Body of pancreas (tissue), 4 donors: ENCODE measurements at regions not wholly inside any gene's neighbourhood (a gene's known extent, or its start where the extent isn't known, plus 50 kb on each side); places are given as distances from the start of the nearest gene placed in this dataset.

Source experiments
- ATAC-seq: fragments of 150-250 bp; one replicate; pipeline ENCODE4 v1.9.1; 2016
- DNase-seq, 4 donors: peaks; one replicate each; pipeline ENCODE4 v3.0.0-alpha.2; 2019
- H3K27ac ChIP-seq, 4 donors: fragments of 200-600 bp; sonication (generic); 1 replicate in 3 of 4; 2 replicates in 1 of 4; pipeline versions ENCODE4 v1.5.1 to v1.6.1; 2016 to 2019; ENCODE audit warnings: mild to moderate bottlenecking in 1 of 4, mixed read lengths in 1 of 4, moderate library complexity in 1 of 4
- H3K27me3 ChIP-seq, 2 donors: fragments of 200-600 bp; sonication (generic); one replicate each; pipeline ENCODE4 v1.6.0; 2016; ENCODE audit warnings: mild to moderate bottlenecking in 1 of 2
- H3K36me3 ChIP-seq, 2 donors: fragments of 200-600 bp; sonication (generic); replicated peaks in 1 of 2; 2 replicates each; pipeline ENCODE4 v1.5.1; 2016; ENCODE audit warnings: low read depth in 2 of 2; ENCODE audit not compliant: insufficient read depth in 1 of 2
- H3K4me1 ChIP-seq: fragments of 200-600 bp; sonication (generic); one replicate; pipeline ENCODE4 v1.6.0; 2016
- H3K4me3 ChIP-seq, 2 donors: fragments of 200-600 bp; sonication (generic); 1 replicate in 1 of 2; 2 replicates in 1 of 2; pipeline ENCODE4 v1.5.1; 2016 to 2019
- H3K9me3 ChIP-seq, 3 donors: fragments of 200-600 bp; sonication (generic); 1 replicate in 2 of 3; 2 replicates in 1 of 3; pipeline ENCODE4 v1.5.1; 2016
- POLR2A ChIP-seq, 3 donors: fragments of 450-650 bp; IDR thresholded peaks; one replicate each; pipeline ENCODE4 v1.6.1; 2016; ENCODE audit warnings: antibody characterized with exemption in 3 of 3, mild to moderate bottlenecking in 2 of 3
- WGBS, 2 donors: methylation state at CpG; one replicate each; pipeline ENCODE4 v1.1.5; 2017; 5-methylcytosine and 5-hydroxymethylcytosine counted together
- intact Hi-C: fragments of 100-400 bp; cut with DNase I; formaldehyde crosslinking; loops from one replicate; pipeline ENCODE4 v1.15.1; 2023
- TF ChIP-seq, protein P1 (sequence below), 7 experiments: fragments of 450-650 bp in 4 of 7; fragments of 200-600 bp in 3 of 7; sonication (generic) in 3 of 7; IDR thresholded peaks; one replicate each; pipeline ENCODE4 v1.5.1; 2016 to 2019; ENCODE audit warnings: antibody characterized with exemption in 7 of 7

DNA sequence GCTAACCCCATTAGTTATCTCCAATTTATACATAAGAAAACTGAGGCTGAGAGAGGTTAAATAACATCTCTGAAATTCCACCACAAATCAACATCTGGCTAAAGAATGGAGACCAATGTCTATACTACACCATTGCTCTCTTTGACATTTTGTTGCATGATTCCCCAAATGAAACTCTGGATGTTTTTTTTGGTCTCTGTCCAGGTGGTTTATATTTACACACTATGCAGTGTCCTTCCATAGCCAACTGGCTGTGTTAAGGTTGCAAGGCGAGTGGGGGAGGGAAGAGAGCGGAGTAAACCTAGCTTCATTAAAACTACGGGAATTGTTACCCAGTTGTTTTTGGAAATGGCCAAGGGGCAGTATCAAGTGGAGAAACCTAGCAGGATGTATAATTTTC lies 67.2 kb downstream of the KIF4B start:
- no peaks in the 10 kb centered on the region for H3K9me3 ChIP-seq
- no peaks in the 10 kb centered on the region for H3K36me3 ChIP-seq
- TF ChIP-seq, protein P1, sequence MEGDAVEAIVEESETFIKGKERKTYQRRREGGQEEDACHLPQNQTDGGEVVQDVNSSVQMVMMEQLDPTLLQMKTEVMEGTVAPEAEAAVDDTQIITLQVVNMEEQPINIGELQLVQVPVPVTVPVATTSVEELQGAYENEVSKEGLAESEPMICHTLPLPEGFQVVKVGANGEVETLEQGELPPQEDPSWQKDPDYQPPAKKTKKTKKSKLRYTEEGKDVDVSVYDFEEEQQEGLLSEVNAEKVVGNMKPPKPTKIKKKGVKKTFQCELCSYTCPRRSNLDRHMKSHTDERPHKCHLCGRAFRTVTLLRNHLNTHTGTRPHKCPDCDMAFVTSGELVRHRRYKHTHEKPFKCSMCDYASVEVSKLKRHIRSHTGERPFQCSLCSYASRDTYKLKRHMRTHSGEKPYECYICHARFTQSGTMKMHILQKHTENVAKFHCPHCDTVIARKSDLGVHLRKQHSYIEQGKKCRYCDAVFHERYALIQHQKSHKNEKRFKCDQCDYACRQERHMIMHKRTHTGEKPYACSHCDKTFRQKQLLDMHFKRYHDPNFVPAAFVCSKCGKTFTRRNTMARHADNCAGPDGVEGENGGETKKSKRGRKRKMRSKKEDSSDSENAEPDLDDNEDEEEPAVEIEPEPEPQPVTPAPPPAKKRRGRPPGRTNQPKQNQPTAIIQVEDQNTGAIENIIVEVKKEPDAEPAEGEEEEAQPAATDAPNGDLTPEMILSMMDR (IDR thresholded peaks at IDR 0.05) = no peak
- TF ChIP-seq POLR2A (IDR thresholded peaks at IDR 0.05) = no peak
- H3K4me1 ChIP-seq = no peaks in the 10 kb centered on the region
- ATAC-seq (no peak), DNase-seq (no peak)
- intact Hi-C loops = no loop called here
- H3K27ac ChIP-seq = no peak overlapping the region
- H3K27me3 ChIP-seq = no peaks in the 10 kb centered on the region
- 58 to 66% methylated on average over 3 of the region's 3 CpGs for WGBS, 2 donors
- H3K4me3 ChIP-seq = no peak overlapping the region

DNA sequence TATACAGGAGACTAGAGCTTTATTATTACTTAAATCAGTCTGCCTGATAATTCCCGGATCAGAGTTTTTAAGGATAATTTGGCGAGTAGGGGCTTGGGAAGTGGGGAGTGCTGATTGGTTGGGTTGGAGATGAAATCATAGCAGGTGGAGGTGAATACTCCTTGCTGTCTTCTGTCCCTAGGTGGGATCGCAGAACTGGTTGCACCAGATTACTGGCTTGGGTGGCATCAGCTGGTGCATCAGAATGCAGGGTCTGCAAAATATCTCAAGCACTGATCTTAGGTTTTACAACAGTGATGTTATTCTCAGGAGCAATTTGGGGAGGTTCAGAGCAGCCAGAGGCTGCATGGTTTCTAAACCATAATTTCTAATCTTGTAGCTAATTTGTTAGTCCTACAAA lies 68.1 kb downstream of the KIF4B start:
- Histone ChIP-seq H3K27me3 (no peaks in the 10 kb centered on the region), H3K4me3 (no peak overlapping the region), H3K27ac (no peak overlapping the region), H3K9me3 (no peaks in the 10 kb centered on the region), H3K36me3 (no peaks in the 10 kb centered on the region), H3K4me1 (no peaks in the 10 kb centered on the region)
- 69 to 83% methylated on average over 3 of the region's 3 CpGs for WGBS, 2 donors
- TF ChIP-seq, protein P1 (IDR thresholded peaks at IDR 0.05) = no peak
- TF ChIP-seq POLR2A (IDR thresholded peaks at IDR 0.05) = no peak
- ATAC-seq = no peak
- DNase-seq = no peak
- intact Hi-C loops = no loop called here

DNA sequence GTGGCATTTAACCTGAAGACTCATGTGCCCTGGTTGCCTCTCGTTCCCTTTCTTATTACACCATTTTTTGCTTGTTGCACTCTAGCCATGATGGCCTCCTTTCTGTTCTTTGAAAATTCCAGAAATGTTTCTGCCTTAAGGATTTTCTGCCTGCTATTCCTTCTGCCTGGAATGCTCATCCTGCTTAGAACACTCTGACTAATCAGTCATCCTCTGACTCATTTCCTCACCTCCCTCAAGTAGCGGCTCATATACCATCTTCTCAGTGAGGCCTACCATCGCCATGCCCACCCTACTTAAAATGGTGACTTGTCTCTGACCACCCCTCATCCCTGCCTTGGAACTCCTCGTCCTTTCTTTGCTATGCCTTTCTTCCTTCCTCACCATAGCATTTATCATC lies 68.8 kb downstream of the KIF4B start:
- no peak overlapping the region for H3K4me3 ChIP-seq
- 55 to 56% methylated on average over 4 of the region's 4 CpGs for WGBS, 2 donors
- no peaks in the 10 kb centered on the region for H3K9me3 ChIP-seq
- no peaks in the 10 kb centered on the region for H3K36me3 ChIP-seq
- no peak for DNase-seq
- intact Hi-C loops = no loop called here
- no peak overlapping the region for H3K27ac ChIP-seq
- H3K4me1 ChIP-seq = no peaks in the 10 kb centered on the region
- H3K27me3 ChIP-seq = no peaks in the 10 kb centered on the region
- TF ChIP-seq, protein P1 (IDR thresholded peaks at IDR 0.05) = no peak
- TF ChIP-seq POLR2A (IDR thresholded peaks at IDR 0.05) = no peak
- ATAC-seq = no peak

DNA sequence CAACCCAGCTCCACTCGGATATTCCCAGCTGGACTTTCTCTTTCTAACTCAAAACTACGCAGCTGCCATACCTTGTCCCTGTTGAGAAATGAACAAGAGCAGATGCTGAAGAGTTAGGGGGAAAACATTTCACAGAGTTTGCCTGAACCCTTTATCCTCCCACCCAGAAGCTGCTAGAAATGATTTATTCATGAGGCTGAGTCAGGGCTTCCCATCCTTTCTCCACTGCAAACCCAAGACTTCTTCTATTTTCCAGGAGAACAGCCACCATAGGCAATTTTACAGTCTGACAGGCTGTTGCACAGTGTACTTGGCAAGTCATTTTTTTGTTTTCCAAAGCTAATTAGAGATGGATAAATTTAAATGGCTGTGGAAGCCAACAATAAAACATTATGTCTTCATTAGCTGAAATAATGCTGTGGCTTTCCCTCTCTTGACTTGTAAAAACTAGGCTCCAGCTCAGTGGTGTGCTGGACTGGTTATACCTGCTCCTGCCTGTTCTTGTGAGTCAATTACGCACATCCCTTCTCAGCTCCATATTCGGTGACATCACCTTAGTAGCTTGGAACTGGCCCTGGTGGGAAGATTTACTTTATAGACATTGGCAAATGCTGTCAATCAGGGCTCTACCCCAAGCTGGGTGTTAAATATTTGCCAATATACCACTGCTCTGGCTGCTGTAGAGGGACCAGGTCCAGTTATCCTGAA lies 71.9 kb downstream of the KIF4B start:
- no peaks in the 10 kb centered on the region for H3K9me3 ChIP-seq
- intact Hi-C loops = no loop called here
- no peaks in the 10 kb centered on the region for H3K4me1 ChIP-seq
- WGBS, 2 donors = 52 to 56% methylated on average over 4 of the region's 4 CpGs
- H3K4me3 ChIP-seq = no peak overlapping the region
- TF ChIP-seq POLR2A (IDR thresholded peaks at IDR 0.05) = no peak
- TF ChIP-seq, protein P1 (IDR thresholded peaks at IDR 0.05) = no peak
- H3K27me3 ChIP-seq = no peaks in the 10 kb centered on the region
- no peaks in the 10 kb centered on the region for H3K36me3 ChIP-seq
- H3K27ac ChIP-seq = no peak overlapping the region
- ATAC-seq (no peak), DNase-seq (no peak)

DNA sequence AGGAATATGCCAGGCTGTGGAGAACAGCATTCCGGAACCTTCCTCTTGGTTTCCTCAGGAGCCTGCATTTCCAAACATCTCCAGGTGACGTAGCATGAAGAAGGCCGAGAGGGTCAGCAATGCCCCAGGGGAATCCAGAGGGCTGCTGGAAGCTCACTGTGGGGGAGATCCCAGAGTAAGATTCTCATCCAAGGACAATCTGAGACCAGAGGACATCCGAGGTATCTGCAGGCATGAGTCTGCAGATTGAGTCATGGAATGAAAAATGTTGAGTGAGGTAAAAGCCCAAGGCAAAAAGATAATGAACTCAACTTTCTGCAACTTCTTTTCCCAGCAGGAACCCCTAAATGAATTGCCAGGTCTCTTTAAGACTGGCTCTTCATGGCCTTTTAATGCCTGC lies 73.5 kb downstream of the KIF4B start:
- no peaks in the 10 kb centered on the region for H3K27me3 ChIP-seq
- no peak overlapping the region for H3K4me3 ChIP-seq
- H3K27ac ChIP-seq = no peak overlapping the region
- ATAC-seq (no peak), DNase-seq (no peak)
- TF ChIP-seq POLR2A (IDR thresholded peaks at IDR 0.05) = no peak
- no peaks in the 10 kb centered on the region for H3K36me3 ChIP-seq
- intact Hi-C loops = no loop called here
- WGBS, 2 donors = 55 to 65% methylated on average over 4 of the region's 4 CpGs
- H3K4me1 ChIP-seq = no peaks in the 10 kb centered on the region
- no peaks in the 10 kb centered on the region for H3K9me3 ChIP-seq
